WTC11 (cell line): ENCODE measurements at regions not wholly inside any gene's neighbourhood (a gene's known extent, or its start where the extent isn't known, plus 50 kb on each side); places are given as distances from the start of the nearest gene placed in this dataset.

Experiments used
- ATAC-seq: fragments of 200-7000 bp; cut with Tn5 transposase; 2 replicates; pipeline ENCODE4 v1.10.0; 2021; ENCODE audit warnings: mild to moderate bottlenecking, moderate library complexity
- CTCF ChIA-PET: fragments of 300-600 bp; sonication (Branson Sonifier 250); formaldehyde crosslinking; loops from one replicate; lab custom pipeline; 2021; ENCODE audit warnings: antibody characterized with exemption; lab: Charles Lee
- POLR2A ChIA-PET: fragments of 350-600 bp; sonication (Branson Sonifier 250); formaldehyde crosslinking; loops from one replicate; lab custom pipeline; 2021; ENCODE audit warnings: antibody characterized with exemption; lab: Charles Lee
- DNase-seq: peaks from one replicate; pipeline ENCODE4 v3.0.0; 2021; ENCODE audit warnings: low spot score
- H3K27ac Mint-ChIP-seq: 2 replicates; pipeline ENCODE4 v1.8.0; 2021; ENCODE audit warnings: mixed read lengths
- H3K27me3 Mint-ChIP-seq: 2 replicates; pipeline ENCODE4 v1.8.0; 2021; ENCODE audit warnings: low read depth, mild to moderate bottlenecking, moderate library complexity, mixed read lengths
- H3K36me3 Mint-ChIP-seq: 2 replicates; pipeline ENCODE4 v1.8.0; 2021; ENCODE audit warnings: mixed read lengths
- H3K4me1 Mint-ChIP-seq: 2 replicates; pipeline ENCODE4 v1.8.0; 2022; ENCODE audit warnings: mixed read lengths
- H3K4me3 Mint-ChIP-seq: 2 replicates; pipeline ENCODE4 v1.8.0; 2021; ENCODE audit warnings: mild to moderate bottlenecking, moderate library complexity, mixed read lengths
- H3K9me3 Mint-ChIP-seq: 2 replicates; pipeline ENCODE4 v1.8.0; 2021; ENCODE audit warnings: mixed read lengths
- CREM ChIP-seq: sonication (generic); formaldehyde crosslinking; IDR thresholded peaks from 2 replicates; pipeline ENCODE4 v1.8.1; 2022; ENCODE audit warnings: mild to moderate bottlenecking, missing genetic modification reagents, moderate library complexity
- ESRRA ChIP-seq: sonication (generic); formaldehyde crosslinking; IDR thresholded peaks from 2 replicates; pipeline ENCODE4 v1.8.1; 2022; ENCODE audit warnings: mild to moderate bottlenecking, missing genetic modification reagents, borderline replicate concordance
- FOXK1 ChIP-seq: sonication (generic); formaldehyde crosslinking; IDR thresholded peaks from 2 replicates; pipeline ENCODE4 v1.8.0; 2022; ENCODE audit warnings: mild to moderate bottlenecking, moderate library complexity, missing genetic modification reagents
- FOXP1 ChIP-seq: sonication (generic); formaldehyde crosslinking; IDR thresholded peaks from 2 replicates; pipeline ENCODE4 v1.8.0; 2022; ENCODE audit warnings: missing genetic modification reagents, mild to moderate bottlenecking, moderate library complexity, borderline replicate concordance
- GABPB1 ChIP-seq: sonication (generic); formaldehyde crosslinking; IDR thresholded peaks from 2 replicates; pipeline ENCODE4 v1.8.1; 2023; ENCODE audit warnings: mild to moderate bottlenecking, missing genetic modification reagents
- HMGA2 ChIP-seq: fragments of 250-450 bp; sonication (Bioruptor Pico); IDR thresholded peaks from 2 replicates; pipeline ENCODE4 v1.4.0; 2021; ENCODE audit warnings: mild to moderate bottlenecking, moderate library complexity
- MXD4 ChIP-seq: fragments of 250-450 bp; sonication (Bioruptor Pico); IDR thresholded peaks from 2 replicates; pipeline ENCODE4 v1.8.0; 2021; ENCODE audit warnings: mild to moderate bottlenecking, moderate library complexity, borderline replicate concordance
- MYBL2 ChIP-seq: sonication (generic); formaldehyde crosslinking; IDR thresholded peaks from 2 replicates; pipeline ENCODE4 v1.8.1; 2023; ENCODE audit warnings: mild to moderate bottlenecking, moderate library complexity, missing genetic modification reagents
- NR2C2 ChIP-seq: sonication (generic); formaldehyde crosslinking; IDR thresholded peaks from 2 replicates; pipeline ENCODE4 v1.8.0; 2022; ENCODE audit warnings: mild to moderate bottlenecking, missing genetic modification reagents
- ZNF138 ChIP-seq: sonication (generic); formaldehyde crosslinking; conservative IDR thresholded peaks from 2 replicates; pipeline ENCODE4 v1.8.1; 2022; ENCODE audit warnings: mild to moderate bottlenecking, moderate library complexity, missing genetic modification reagents
- ZNF219 ChIP-seq: sonication (generic); formaldehyde crosslinking; IDR thresholded peaks from 2 replicates; pipeline ENCODE4 v1.8.0; 2023; ENCODE audit warnings: missing genetic modification reagents, mild to moderate bottlenecking, borderline replicate concordance
- ZNF317 ChIP-seq: sonication (generic); formaldehyde crosslinking; IDR thresholded peaks from 2 replicates; pipeline ENCODE4 v1.8.1; 2023; ENCODE audit warnings: low read depth, mild to moderate bottlenecking, moderate library complexity, missing genetic modification reagents, borderline replicate concordance
- ZNF671 ChIP-seq: fragments of 250-450 bp; sonication (Bioruptor Pico); IDR thresholded peaks from 2 replicates; pipeline ENCODE4 v1.8.0; 2021; ENCODE audit warnings: mild to moderate bottlenecking
- TF ChIP-seq, protein P1 (sequence below): fragments of 250-450 bp; sonication (Bioruptor Pico); IDR thresholded peaks from 2 replicates; pipeline ENCODE4 v1.9.0; 2021; ENCODE audit warnings: mild to moderate bottlenecking
- TF ChIP-seq, protein P2 (sequence below): sonication (generic); formaldehyde crosslinking; IDR thresholded peaks from 2 replicates; pipeline ENCODE4 v1.8.1; 2023; ENCODE audit warnings: mild to moderate bottlenecking, missing genetic modification reagents, moderate library complexity
- TF ChIP-seq, protein P3 (sequence below): fragments of 250-450 bp; sonication (Bioruptor Pico); IDR thresholded peaks from 2 replicates; pipeline ENCODE4 v2.1.2; 2022; ENCODE audit warnings: mild to moderate bottlenecking, moderate library complexity
- TF ChIP-seq, protein P4 (sequence below): sonication (generic); formaldehyde crosslinking; IDR thresholded peaks from 2 replicates; pipeline ENCODE4 v1.8.0; 2023; ENCODE audit warnings: mild to moderate bottlenecking, missing genetic modification reagents
- TF ChIP-seq, protein P5 (sequence below): sonication (generic); formaldehyde crosslinking; IDR thresholded peaks from 2 replicates; pipeline ENCODE4 v1.8.1; 2023; ENCODE audit warnings: mild to moderate bottlenecking, missing genetic modification reagents, moderate library complexity
- TF ChIP-seq, protein P6 (sequence below): sonication (generic); formaldehyde crosslinking; IDR thresholded peaks from 2 replicates; pipeline ENCODE4 v1.8.1; 2022; ENCODE audit warnings: low read depth, missing genetic modification reagents, borderline replicate concordance
- TF ChIP-seq, protein P7 (sequence below): sonication (generic); formaldehyde crosslinking; IDR thresholded peaks from 2 replicates; pipeline ENCODE4 v1.8.1; 2023; ENCODE audit warnings: mild to moderate bottlenecking, missing genetic modification reagents
- TF ChIP-seq, protein P8 (sequence below): fragments of 250-450 bp; sonication (Bioruptor Pico); IDR thresholded peaks from 2 replicates; pipeline ENCODE4 v1.9.0; 2021; ENCODE audit warnings: mild to moderate bottlenecking

DNA sequence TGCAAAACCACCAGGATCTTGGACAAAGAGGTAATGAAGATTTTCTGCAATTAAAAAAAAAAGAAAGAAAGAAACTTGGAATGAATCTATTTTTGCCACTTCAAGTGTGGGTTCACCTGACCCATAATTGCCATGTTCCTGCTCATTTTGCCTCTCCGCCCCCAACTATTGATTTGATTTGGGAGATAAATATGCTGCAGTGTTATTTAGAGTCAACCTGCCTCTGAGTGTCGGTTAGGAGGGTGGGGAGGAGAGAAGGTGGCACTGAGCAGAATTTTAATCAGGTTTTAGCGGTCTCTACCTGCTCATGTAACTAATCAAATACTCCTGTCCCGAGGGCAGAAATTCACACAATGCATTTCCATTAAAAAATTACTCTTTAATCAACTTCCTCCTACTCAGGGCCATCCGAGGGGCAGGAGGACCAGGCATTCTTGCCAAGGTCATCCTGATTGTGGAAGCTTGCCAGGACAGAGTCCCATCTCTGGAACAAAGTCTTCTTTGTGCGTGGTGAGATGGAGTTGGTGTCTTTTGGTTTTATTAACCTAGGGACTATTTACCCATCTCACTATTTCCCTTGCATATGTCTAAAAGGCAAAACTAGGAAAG lies 300.1 kb downstream of the CDH26 start:
- peaks cover 32% of the 10 kb centered on the region for H3K27me3 Mint-ChIP-seq
- H3K9me3 Mint-ChIP-seq: peaks cover 3% of the 10 kb centered on the region; the same call in 1 of the 2 replicates
- no peak overlapping the region for H3K4me3 Mint-ChIP-seq
- ATAC-seq: no peak
- ChIA-PET CTCF (no interaction called here), POLR2A (no interaction called here)
- H3K4me1 Mint-ChIP-seq: peaks cover 11% of the 10 kb centered on the region
- H3K36me3 Mint-ChIP-seq: peaks cover 2% of the 10 kb centered on the region
- DNase-seq: no peak
- TF ChIP-seq ZNF138 (CRISPR knock-in tag) (no peak), ZNF317 (CRISPR knock-in tag) (no peak), FOXP1 (CRISPR knock-in tag) (no peak), MYBL2 (CRISPR knock-in tag) (no peak), FOXK1 (no peak), CREM (no peak), ESRRA (CRISPR knock-in tag) (no peak), GABPB1 (CRISPR knock-in tag) (no peak), ZNF671 (no peak), NR2C2 (no peak)
- TF ChIP-seq, protein P1, sequence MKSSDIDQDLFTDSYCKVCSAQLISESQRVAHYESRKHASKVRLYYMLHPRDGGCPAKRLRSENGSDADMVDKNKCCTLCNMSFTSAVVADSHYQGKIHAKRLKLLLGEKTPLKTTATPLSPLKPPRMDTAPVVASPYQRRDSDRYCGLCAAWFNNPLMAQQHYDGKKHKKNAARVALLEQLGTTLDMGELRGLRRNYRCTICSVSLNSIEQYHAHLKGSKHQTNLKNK (CRISPR knock-in tag): no peak
- TF ChIP-seq, protein P2, sequence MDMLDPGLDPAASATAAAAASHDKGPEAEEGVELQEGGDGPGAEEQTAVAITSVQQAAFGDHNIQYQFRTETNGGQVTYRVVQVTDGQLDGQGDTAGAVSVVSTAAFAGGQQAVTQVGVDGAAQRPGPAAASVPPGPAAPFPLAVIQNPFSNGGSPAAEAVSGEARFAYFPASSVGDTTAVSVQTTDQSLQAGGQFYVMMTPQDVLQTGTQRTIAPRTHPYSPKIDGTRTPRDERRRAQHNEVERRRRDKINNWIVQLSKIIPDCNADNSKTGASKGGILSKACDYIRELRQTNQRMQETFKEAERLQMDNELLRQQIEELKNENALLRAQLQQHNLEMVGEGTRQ (CRISPR knock-in tag): no peak
- TF ChIP-seq, protein P3, sequence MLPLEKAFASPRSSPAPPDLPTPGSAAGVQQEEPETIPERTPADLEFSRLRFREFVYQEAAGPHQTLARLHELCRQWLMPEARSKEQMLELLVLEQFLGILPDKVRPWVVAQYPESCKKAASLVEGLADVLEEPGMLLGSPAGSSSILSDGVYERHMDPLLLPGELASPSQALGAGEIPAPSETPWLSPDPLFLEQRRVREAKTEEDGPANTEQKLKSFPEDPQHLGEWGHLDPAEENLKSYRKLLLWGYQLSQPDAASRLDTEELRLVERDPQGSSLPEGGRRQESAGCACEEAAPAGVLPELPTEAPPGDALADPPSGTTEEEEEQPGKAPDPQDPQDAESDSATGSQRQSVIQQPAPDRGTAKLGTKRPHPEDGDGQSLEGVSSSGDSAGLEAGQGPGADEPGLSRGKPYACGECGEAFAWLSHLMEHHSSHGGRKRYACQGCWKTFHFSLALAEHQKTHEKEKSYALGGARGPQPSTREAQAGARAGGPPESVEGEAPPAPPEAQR (CRISPR knock-in tag): no peak
- TF ChIP-seq, protein P4, sequence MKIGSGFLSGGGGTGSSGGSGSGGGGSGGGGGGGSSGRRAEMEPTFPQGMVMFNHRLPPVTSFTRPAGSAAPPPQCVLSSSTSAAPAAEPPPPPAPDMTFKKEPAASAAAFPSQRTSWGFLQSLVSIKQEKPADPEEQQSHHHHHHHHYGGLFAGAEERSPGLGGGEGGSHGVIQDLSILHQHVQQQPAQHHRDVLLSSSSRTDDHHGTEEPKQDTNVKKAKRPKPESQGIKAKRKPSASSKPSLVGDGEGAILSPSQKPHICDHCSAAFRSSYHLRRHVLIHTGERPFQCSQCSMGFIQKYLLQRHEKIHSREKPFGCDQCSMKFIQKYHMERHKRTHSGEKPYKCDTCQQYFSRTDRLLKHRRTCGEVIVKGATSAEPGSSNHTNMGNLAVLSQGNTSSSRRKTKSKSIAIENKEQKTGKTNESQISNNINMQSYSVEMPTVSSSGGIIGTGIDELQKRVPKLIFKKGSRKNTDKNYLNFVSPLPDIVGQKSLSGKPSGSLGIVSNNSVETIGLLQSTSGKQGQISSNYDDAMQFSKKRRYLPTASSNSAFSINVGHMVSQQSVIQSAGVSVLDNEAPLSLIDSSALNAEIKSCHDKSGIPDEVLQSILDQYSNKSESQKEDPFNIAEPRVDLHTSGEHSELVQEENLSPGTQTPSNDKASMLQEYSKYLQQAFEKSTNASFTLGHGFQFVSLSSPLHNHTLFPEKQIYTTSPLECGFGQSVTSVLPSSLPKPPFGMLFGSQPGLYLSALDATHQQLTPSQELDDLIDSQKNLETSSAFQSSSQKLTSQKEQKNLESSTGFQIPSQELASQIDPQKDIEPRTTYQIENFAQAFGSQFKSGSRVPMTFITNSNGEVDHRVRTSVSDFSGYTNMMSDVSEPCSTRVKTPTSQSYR (CRISPR knock-in tag): no peak
- TF ChIP-seq, protein P5, sequence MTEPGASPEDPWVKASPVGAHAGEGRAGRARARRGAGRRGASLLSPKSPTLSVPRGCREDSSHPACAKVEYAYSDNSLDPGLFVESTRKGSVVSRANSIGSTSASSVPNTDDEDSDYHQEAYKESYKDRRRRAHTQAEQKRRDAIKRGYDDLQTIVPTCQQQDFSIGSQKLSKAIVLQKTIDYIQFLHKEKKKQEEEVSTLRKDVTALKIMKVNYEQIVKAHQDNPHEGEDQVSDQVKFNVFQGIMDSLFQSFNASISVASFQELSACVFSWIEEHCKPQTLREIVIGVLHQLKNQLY (CRISPR knock-in tag): no peak
- no peak overlapping the region for H3K27ac Mint-ChIP-seq

DNA sequence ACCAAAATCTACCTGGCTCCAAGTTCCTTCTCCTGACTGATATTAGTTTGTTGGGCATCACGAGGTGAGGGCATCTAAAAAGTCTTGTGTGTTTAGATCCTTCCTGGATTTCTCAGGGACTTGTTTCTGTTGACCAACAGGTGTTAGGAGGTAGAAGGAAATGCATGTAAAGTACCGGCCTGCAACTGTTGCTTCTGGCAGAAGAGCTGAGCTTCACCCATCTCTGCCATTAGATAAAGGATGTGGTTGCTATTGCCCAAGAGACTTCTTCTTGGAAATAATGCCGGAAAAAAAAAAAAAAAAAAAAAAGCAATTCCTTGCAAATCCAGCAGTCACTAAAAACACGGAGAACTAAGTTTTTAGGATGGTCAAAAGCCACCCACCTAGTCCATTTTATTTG lies 303.1 kb downstream of the CDH26 start:
- CTCF ChIA-PET: interaction anchor here (0.7 to 2.0 kb wide), 3 partner anchors 25 to 55 kb away, joined by 4 to 9 read pairs (median 6); no protein-coding TSS in a partner anchor
- POLR2A ChIA-PET: interaction anchor here (0.6 to 0.7 kb wide), 3 partner anchors 28 to 42 kb away, joined by 3 to 8 read pairs (median 4); no protein-coding TSS in a partner anchor
- ATAC-seq (no peak), DNase-seq (no peak)
- Mint-ChIP-seq H3K36me3 (no peaks in the 10 kb centered on the region), H3K9me3 (no peaks in the 10 kb centered on the region), H3K27ac (no peak overlapping the region), H3K27me3 (peaks cover 31% of the 10 kb centered on the region), H3K4me1 (no peaks in the 10 kb centered on the region), H3K4me3 (no peak overlapping the region)
- TF ChIP-seq, protein P6, sequence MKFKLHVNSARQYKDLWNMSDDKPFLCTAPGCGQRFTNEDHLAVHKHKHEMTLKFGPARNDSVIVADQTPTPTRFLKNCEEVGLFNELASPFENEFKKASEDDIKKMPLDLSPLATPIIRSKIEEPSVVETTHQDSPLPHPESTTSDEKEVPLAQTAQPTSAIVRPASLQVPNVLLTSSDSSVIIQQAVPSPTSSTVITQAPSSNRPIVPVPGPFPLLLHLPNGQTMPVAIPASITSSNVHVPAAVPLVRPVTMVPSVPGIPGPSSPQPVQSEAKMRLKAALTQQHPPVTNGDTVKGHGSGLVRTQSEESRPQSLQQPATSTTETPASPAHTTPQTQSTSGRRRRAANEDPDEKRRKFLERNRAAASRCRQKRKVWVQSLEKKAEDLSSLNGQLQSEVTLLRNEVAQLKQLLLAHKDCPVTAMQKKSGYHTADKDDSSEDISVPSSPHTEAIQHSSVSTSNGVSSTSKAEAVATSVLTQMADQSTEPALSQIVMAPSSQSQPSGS (CRISPR knock-in tag): no peak
- TF ChIP-seq, protein P7, sequence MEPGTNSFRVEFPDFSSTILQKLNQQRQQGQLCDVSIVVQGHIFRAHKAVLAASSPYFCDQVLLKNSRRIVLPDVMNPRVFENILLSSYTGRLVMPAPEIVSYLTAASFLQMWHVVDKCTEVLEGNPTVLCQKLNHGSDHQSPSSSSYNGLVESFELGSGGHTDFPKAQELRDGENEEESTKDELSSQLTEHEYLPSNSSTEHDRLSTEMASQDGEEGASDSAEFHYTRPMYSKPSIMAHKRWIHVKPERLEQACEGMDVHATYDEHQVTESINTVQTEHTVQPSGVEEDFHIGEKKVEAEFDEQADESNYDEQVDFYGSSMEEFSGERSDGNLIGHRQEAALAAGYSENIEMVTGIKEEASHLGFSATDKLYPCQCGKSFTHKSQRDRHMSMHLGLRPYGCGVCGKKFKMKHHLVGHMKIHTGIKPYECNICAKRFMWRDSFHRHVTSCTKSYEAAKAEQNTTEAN (CRISPR knock-in tag): no peak
- TF ChIP-seq, protein P8, sequence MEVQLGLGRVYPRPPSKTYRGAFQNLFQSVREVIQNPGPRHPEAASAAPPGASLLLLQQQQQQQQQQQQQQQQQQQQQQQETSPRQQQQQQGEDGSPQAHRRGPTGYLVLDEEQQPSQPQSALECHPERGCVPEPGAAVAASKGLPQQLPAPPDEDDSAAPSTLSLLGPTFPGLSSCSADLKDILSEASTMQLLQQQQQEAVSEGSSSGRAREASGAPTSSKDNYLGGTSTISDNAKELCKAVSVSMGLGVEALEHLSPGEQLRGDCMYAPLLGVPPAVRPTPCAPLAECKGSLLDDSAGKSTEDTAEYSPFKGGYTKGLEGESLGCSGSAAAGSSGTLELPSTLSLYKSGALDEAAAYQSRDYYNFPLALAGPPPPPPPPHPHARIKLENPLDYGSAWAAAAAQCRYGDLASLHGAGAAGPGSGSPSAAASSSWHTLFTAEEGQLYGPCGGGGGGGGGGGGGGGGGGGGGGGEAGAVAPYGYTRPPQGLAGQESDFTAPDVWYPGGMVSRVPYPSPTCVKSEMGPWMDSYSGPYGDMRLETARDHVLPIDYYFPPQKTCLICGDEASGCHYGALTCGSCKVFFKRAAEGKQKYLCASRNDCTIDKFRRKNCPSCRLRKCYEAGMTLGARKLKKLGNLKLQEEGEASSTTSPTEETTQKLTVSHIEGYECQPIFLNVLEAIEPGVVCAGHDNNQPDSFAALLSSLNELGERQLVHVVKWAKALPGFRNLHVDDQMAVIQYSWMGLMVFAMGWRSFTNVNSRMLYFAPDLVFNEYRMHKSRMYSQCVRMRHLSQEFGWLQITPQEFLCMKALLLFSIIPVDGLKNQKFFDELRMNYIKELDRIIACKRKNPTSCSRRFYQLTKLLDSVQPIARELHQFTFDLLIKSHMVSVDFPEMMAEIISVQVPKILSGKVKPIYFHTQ (CRISPR knock-in tag): no peak
- no peak for TF ChIP-seq ZNF219 (CRISPR knock-in tag)
- no peak for TF ChIP-seq MXD4 (CRISPR knock-in tag)
- no peak for TF ChIP-seq HMGA2
